ENCODE measurements at regions not wholly inside any gene's neighbourhood (a gene's known extent, or its start where the extent isn't known, plus 50 kb on each side); places are given as distances from the start of the nearest gene placed in this dataset.

DNA sequence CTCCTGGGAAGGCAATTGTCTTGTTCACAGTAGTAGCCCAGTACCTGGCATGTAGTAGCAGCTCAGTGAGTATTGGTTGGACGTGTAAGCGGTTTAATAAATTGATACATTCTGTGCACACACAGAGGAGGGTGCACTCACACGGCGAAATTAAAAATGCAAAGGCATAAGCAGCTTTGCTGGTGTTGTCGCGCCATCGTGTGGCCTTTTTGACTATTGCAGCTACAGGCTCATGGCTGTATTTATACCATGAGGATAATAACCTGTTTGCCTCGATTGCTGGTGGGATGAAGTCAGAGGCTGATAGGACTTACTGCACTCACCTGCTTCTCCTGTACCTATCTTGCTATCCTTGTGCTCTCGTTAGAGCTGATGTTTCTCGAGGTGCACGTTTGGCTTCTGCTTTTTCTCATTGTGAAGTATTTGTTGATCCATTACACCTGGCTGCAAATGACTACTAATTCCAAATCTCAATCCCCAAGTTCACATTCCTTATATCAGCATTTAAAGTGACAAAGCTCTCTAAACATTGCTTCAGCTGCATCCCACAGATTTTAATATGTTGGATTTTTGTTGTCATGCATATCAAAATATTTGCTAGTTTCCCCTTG, 61.5 kb downstream of the TBXT start:
- DNase-seq (ENCODE audit: low spot score) (no peak), ATAC-seq (ENCODE audit: insufficient number of reproducible peaks, low FRiP score, low read depth) (no peak)
- Histone ChIP-seq H3K27me3 (replicated peaks; ENCODE audit: insufficient read depth) (no peaks in the 10 kb centered on the region), H3K36me3 (no peaks in the 10 kb centered on the region), H3K9me3 (no peaks in the 10 kb centered on the region), H3K27ac (no peak overlapping the region), H3K4me3 (no peak overlapping the region), H3K4me1 (ENCODE audit: control insufficient read depth in 1 of 2, low read depth in 2 of 2) (no peaks in the 10 kb centered on the region)
- TF ChIP-seq, protein P1, sequence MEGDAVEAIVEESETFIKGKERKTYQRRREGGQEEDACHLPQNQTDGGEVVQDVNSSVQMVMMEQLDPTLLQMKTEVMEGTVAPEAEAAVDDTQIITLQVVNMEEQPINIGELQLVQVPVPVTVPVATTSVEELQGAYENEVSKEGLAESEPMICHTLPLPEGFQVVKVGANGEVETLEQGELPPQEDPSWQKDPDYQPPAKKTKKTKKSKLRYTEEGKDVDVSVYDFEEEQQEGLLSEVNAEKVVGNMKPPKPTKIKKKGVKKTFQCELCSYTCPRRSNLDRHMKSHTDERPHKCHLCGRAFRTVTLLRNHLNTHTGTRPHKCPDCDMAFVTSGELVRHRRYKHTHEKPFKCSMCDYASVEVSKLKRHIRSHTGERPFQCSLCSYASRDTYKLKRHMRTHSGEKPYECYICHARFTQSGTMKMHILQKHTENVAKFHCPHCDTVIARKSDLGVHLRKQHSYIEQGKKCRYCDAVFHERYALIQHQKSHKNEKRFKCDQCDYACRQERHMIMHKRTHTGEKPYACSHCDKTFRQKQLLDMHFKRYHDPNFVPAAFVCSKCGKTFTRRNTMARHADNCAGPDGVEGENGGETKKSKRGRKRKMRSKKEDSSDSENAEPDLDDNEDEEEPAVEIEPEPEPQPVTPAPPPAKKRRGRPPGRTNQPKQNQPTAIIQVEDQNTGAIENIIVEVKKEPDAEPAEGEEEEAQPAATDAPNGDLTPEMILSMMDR (IDR thresholded peaks at IDR 0.05): peak; percentile 50

DNA sequence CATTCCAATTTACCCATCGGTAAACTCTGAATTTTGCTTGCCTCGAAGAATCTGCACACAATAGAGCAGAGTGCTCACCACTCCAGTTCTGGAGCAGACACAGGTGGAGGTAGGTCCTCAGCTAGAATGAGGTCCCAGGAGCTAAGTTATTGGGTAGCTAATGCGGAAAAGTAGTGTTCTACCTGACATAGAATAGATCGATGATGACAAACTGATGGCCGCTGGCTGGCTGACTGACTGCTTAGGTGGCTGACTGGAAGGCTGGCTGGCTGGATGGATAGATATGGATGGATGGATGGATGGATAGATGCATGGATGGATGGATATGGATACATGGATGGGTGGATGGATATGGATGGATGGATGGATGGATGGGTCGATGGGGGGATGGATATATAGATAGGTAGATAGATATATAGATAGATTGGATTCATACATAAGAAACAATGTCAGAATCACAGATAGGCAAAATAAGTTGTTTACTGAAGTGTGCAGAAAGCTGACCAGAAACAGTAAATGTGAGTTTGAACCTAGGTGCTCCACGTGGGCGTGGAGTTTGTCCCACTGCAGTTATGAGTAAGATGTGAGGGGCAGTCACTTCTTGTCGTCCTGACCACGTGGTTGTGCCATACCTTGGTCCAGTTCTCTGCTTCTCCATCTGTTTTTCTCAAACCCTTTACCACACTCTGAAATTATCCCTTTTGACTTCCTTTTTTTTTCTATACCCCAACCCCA, 62.1 kb downstream of the TBXT start:
- H3K4me1 ChIP-seq (ENCODE audit: control insufficient read depth in 1 of 2, low read depth in 2 of 2): no peaks in the 10 kb centered on the region
- H3K27me3 ChIP-seq (replicated peaks; ENCODE audit: insufficient read depth): no peaks in the 10 kb centered on the region
- H3K4me3 ChIP-seq: no peak overlapping the region
- DNase-seq (ENCODE audit: low spot score) (no peak), ATAC-seq (ENCODE audit: insufficient number of reproducible peaks, low FRiP score, low read depth) (no peak)
- TF ChIP-seq, protein P1 (IDR thresholded peaks at IDR 0.05): no peak
- no peaks in the 10 kb centered on the region for H3K36me3 ChIP-seq
- no peak overlapping the region for H3K27ac ChIP-seq
- no peaks in the 10 kb centered on the region for H3K9me3 ChIP-seq

DNA sequence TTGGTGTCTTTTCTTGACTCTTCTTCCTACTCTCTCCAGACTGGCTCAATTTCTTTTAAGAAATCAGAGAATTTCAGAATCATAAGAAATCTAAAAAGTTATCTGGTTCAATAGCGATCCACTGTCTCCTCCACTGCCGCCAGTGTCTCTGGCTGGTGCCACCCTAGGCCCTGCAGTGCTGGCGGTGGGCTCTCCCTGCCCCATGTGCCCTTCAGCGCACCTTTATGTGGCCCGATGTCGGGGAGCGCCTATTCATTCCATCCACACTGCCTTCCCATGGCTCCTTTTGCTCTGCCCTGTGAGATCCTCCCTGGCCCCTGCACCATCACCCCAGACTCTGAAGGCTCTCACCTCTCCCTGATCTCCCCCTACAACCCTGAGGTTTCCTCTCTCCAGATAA, 62.8 kb downstream of the TBXT start:
- no peak overlapping the region for H3K27ac ChIP-seq
- no peaks in the 10 kb centered on the region for H3K36me3 ChIP-seq
- TF ChIP-seq, protein P1 (IDR thresholded peaks at IDR 0.05): no peak
- DNase-seq (ENCODE audit: low spot score) (no peak), ATAC-seq (ENCODE audit: insufficient number of reproducible peaks, low FRiP score, low read depth) (no peak)
- no peaks in the 10 kb centered on the region for H3K9me3 ChIP-seq
- H3K4me3 ChIP-seq: no peak overlapping the region
- no peaks in the 10 kb centered on the region for H3K27me3 ChIP-seq (replicated peaks; ENCODE audit: insufficient read depth)
- H3K4me1 ChIP-seq (ENCODE audit: control insufficient read depth in 1 of 2, low read depth in 2 of 2): no peaks in the 10 kb centered on the region

DNA sequence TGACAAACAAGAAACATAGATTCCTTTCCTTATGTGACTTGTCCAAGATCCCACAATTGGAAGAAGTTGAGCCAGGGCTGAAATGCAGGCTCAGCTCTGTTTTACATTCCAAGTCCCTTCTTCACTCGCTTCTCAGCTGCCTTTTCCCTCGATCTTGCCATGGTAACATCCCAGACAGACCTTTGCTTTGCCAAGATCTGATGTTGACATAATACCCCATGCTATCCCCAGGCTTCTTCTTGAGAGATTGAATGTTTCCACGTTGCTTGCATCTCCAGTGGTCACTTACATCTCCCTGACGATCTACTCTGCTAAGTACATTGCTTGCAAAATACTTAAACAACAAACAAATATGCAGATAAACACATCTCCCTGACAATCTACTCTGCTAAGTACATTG, 63.5 kb downstream of the TBXT start:
- ATAC-seq (ENCODE audit: insufficient number of reproducible peaks, low FRiP score, low read depth): no peak
- DNase-seq (ENCODE audit: low spot score): no peak

DNA sequence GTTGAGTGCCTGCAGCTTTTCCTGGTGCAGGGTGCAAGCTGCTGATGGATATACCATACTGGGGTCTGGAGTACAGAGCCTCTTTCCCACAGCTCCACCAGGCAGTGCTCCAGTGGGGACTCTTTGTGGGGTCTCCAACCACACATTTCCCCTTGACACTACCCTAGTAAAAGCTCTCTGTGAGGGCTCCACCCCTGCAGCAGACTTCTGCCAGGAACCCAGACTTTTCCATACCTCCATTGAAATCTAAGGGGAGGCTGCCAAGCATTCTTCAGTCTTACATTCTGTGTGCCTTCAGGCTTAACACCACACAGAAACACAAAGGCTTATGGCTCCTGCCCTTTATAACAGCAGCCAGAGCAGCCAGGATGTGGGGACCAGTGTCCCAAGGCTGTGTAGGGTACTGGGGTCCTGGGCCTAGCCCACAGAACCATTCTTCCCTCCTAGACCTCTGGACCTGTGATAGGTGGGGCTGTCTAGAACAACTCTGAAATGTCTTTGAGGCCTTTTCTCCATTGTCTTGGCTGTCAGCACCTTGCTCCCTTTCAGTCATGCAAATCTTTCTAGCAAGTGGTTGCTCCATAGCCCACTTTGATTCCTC, 65.7 kb downstream of the TBXT start:
- Histone ChIP-seq H3K27me3 (replicated peaks; ENCODE audit: insufficient read depth) (no peaks in the 10 kb centered on the region), H3K4me3 (no peak overlapping the region), H3K9me3 (no peaks in the 10 kb centered on the region), H3K4me1 (ENCODE audit: control insufficient read depth in 1 of 2, low read depth in 2 of 2) (no peaks in the 10 kb centered on the region), H3K27ac (no peak overlapping the region), H3K36me3 (no peaks in the 10 kb centered on the region)
- no peak for ATAC-seq (ENCODE audit: insufficient number of reproducible peaks, low FRiP score, low read depth)
- DNase-seq (ENCODE audit: low spot score): no peak
- TF ChIP-seq, protein P1 (IDR thresholded peaks at IDR 0.05): no peak

More for the DNA sequence above, 63.5 kb downstream of the TBXT start:
- Histone ChIP-seq H3K9me3 (no peaks in the 10 kb centered on the region), H3K27ac (no peak overlapping the region), H3K4me3 (no peak overlapping the region), H3K27me3 (replicated peaks; ENCODE audit: insufficient read depth) (no peaks in the 10 kb centered on the region), H3K4me1 (ENCODE audit: control insufficient read depth in 1 of 2, low read depth in 2 of 2) (no peaks in the 10 kb centered on the region), H3K36me3 (no peaks in the 10 kb centered on the region)
- TF ChIP-seq, protein P1 (IDR thresholded peaks at IDR 0.05): no peak

Data from thoracic aorta (tissue), 2 donors.